OCI-LY7 (cell line): ENCODE measurements at regions not wholly inside any gene's neighbourhood (a gene's known extent, or its start where the extent isn't known, plus 50 kb on each side); places are given as distances from the start of the nearest gene placed in this dataset.
"Not testable (repeated sequence)": the region's sequence is repeated elsewhere in the genome, so short reads cannot be mapped to it uniquely, and the experiment has no call there.

Source experiments
- EZH2phosphoT487 ChIP-seq: fragments of 200-600 bp; sonication (generic); IDR thresholded peaks from 2 replicates; pipeline ENCODE4 v1.6.1; 2018; ENCODE audit warnings: low read depth, borderline replicate concordance, mild to moderate bottlenecking, mixed run types, antibody characterized with exemption, low read length, moderate library complexity, mixed read lengths
- TF ChIP-seq, protein P1 (sequence below): fragments of 200-600 bp; sonication (generic); conservative IDR thresholded peaks from 2 replicates; pipeline ENCODE4 v1.5.1; 2014; ENCODE audit warnings: mild to moderate bottlenecking, antibody characterized with exemption, low read length, moderate library complexity, mixed read lengths

GRCh38 chr5:85657328-85657727, 960.4 kb upstream of the COX7C start:
- TF ChIP-seq, protein P1, sequence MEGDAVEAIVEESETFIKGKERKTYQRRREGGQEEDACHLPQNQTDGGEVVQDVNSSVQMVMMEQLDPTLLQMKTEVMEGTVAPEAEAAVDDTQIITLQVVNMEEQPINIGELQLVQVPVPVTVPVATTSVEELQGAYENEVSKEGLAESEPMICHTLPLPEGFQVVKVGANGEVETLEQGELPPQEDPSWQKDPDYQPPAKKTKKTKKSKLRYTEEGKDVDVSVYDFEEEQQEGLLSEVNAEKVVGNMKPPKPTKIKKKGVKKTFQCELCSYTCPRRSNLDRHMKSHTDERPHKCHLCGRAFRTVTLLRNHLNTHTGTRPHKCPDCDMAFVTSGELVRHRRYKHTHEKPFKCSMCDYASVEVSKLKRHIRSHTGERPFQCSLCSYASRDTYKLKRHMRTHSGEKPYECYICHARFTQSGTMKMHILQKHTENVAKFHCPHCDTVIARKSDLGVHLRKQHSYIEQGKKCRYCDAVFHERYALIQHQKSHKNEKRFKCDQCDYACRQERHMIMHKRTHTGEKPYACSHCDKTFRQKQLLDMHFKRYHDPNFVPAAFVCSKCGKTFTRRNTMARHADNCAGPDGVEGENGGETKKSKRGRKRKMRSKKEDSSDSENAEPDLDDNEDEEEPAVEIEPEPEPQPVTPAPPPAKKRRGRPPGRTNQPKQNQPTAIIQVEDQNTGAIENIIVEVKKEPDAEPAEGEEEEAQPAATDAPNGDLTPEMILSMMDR: not testable (repeated sequence)
- TF ChIP-seq EZH2phosphoT487: not testable (repeated sequence)
